H9 (cell line): ENCODE measurements at regions not wholly inside any gene's neighbourhood (a gene's known extent, or its start where the extent isn't known, plus 50 kb on each side); places are given as distances from the start of the nearest gene placed in this dataset.

Experiments used
- DNase-seq: peaks from one replicate; pipeline ENCODE4 v3.0.0-alpha.2; 2017
- H2AFZ ChIP-seq: one replicate; pipeline ENCODE4 v1.6.1; 2013; ENCODE audit warnings: mild to moderate bottlenecking, low read length, control low read depth, moderate library complexity
- H2AK5ac ChIP-seq: 2 replicates; pipeline ENCODE4 v1.6.1; 2013; ENCODE audit warnings: low read length, control low read depth, mixed read lengths; ENCODE audit not compliant: insufficient read length
- H2BK120ac ChIP-seq: one replicate; pipeline ENCODE4 v1.6.1; 2013; ENCODE audit warnings: low read depth, mild to moderate bottlenecking, low read length, control low read depth, inconsistent platforms; ENCODE audit not compliant: poor library complexity, severe bottlenecking
- H2BK12ac ChIP-seq: 2 replicates; pipeline ENCODE4 v1.6.1; 2013; ENCODE audit warnings: low read length, control low read depth, mixed read lengths, low read depth; ENCODE audit not compliant: insufficient read length
- H2BK15ac ChIP-seq: 2 replicates; pipeline ENCODE4 v1.6.1; 2013; ENCODE audit warnings: low read depth, low read length, control low read depth
- H2BK20ac ChIP-seq: one replicate; pipeline ENCODE4 v1.6.1; 2013; ENCODE audit warnings: low read depth, mild to moderate bottlenecking, low read length, control low read depth, inconsistent platforms; ENCODE audit not compliant: poor library complexity, severe bottlenecking
- H2BK5ac ChIP-seq: 2 replicates; pipeline ENCODE4 v1.6.1; 2013; ENCODE audit warnings: low read length, control low read depth, mixed read lengths; ENCODE audit not compliant: insufficient read length
- H3K14ac ChIP-seq: 2 replicates; pipeline ENCODE4 v1.6.1; 2013; ENCODE audit warnings: low read length, control low read depth; ENCODE audit not compliant: insufficient read depth
- H3K18ac ChIP-seq: 2 replicates; pipeline ENCODE4 v1.6.1; 2013; ENCODE audit warnings: low read depth, mild to moderate bottlenecking, mixed read lengths, low read length, control low read depth; ENCODE audit not compliant: insufficient read length
- H3K23ac ChIP-seq: 2 replicates; pipeline ENCODE4 v1.6.1; 2013; ENCODE audit warnings: low read length, control low read depth, mixed read lengths, low read depth; ENCODE audit not compliant: insufficient read length
- H3K23me2 ChIP-seq: 2 replicates; pipeline ENCODE4 v1.6.1; 2013; ENCODE audit warnings: low read depth, mild to moderate bottlenecking, mixed read lengths, low read length, control low read depth; ENCODE audit not compliant: insufficient read length, poor library complexity, severe bottlenecking
- H3K27ac ChIP-seq: 2 replicates; pipeline ENCODE4 v1.5.1; 2013; ENCODE audit warnings: low read length, control low read depth, mixed read lengths, low read depth; ENCODE audit not compliant: insufficient read length
- H3K27me3 ChIP-seq: 2 replicates; pipeline ENCODE4 v1.6.1; 2013; ENCODE audit warnings: low read length, control low read depth, inconsistent platforms; ENCODE audit not compliant: insufficient read depth
- H3K4ac ChIP-seq: 2 replicates; pipeline ENCODE4 v1.6.1; 2013; ENCODE audit warnings: low read depth, mild to moderate bottlenecking, control low read depth, inconsistent platforms, low read length, moderate library complexity
- H3K4me1 ChIP-seq: 2 replicates; pipeline ENCODE4 v1.6.1; 2013; ENCODE audit warnings: low read length, control low read depth, inconsistent platforms; ENCODE audit not compliant: insufficient read depth
- H3K4me2 ChIP-seq: 2 replicates; pipeline ENCODE4 v1.6.1; 2013; ENCODE audit warnings: low read length, control low read depth, mixed read lengths; ENCODE audit not compliant: insufficient read length, insufficient read depth
- H3K56ac ChIP-seq: 2 replicates; pipeline ENCODE4 v1.6.1; 2013; ENCODE audit warnings: low read depth, mild to moderate bottlenecking, mixed read lengths, low read length, control low read depth; ENCODE audit not compliant: insufficient read length
- H3K79me1 ChIP-seq: 2 replicates; pipeline ENCODE4 v1.6.1; 2013; ENCODE audit warnings: low read depth, mild to moderate bottlenecking, moderate library complexity, low read length, control low read depth, inconsistent platforms; ENCODE audit not compliant: insufficient read depth, poor library complexity, severe bottlenecking
- H3K79me2 ChIP-seq: 2 replicates; pipeline ENCODE4 v1.6.1; 2013; ENCODE audit warnings: low read length, control low read depth, inconsistent platforms; ENCODE audit not compliant: insufficient read depth
- H3K9ac ChIP-seq: 2 replicates; pipeline ENCODE4 v1.6.1; 2013; ENCODE audit warnings: low read length, control low read depth, mixed read lengths; ENCODE audit not compliant: insufficient read length; ENCODE audit errors: extremely low read depth
- H3K9me3 ChIP-seq: one replicate; pipeline ENCODE4 v1.6.1; 2013; ENCODE audit warnings: low read depth, low read length, inconsistent platforms; ENCODE audit not compliant: control insufficient read depth
- H3T11ph ChIP-seq: one replicate; pipeline ENCODE4 v1.6.1; 2013; ENCODE audit warnings: mild to moderate bottlenecking, low read length, control low read depth, inconsistent platforms
- H4K20me1 ChIP-seq: one replicate; pipeline ENCODE4 v1.6.1; 2013; ENCODE audit not compliant: control insufficient read depth, insufficient read length, insufficient read depth
- H4K5ac ChIP-seq: 2 replicates; pipeline ENCODE4 v1.6.1; 2013; ENCODE audit warnings: low read depth, mild to moderate bottlenecking, mixed read lengths, low read length, control low read depth; ENCODE audit not compliant: insufficient read length
- H4K8ac ChIP-seq: replicated peaks from 2 replicates; pipeline ENCODE4 v1.6.1; 2013; ENCODE audit warnings: low read length, control low read depth, mixed read lengths, low read depth; ENCODE audit not compliant: insufficient read length
- H4K91ac ChIP-seq: 2 replicates; pipeline ENCODE4 v1.6.1; 2013; ENCODE audit warnings: low read depth, mild to moderate bottlenecking, moderate library complexity, mixed read lengths, low read length, control low read depth; ENCODE audit not compliant: insufficient read length
- H3K27ac Mint-ChIP-seq, 3 experiments: 2 replicates in 2 of 3; 3 replicates in 1 of 3; pipeline ENCODE4 v1.8.0; 2020 to 2021; ENCODE audit warnings: mixed read lengths in 3 of 3, mild to moderate bottlenecking in 1 of 3, moderate library complexity in 1 of 3
- H3K27me3 Mint-ChIP-seq: 2 replicates; pipeline ENCODE4 v1.8.0; 2021; ENCODE audit warnings: low read depth, mild to moderate bottlenecking, moderate library complexity, mixed read lengths
- H3K36me3 Mint-ChIP-seq, 3 experiments: 2 replicates in 2 of 3; 3 replicates in 1 of 3; pipeline ENCODE4 v1.8.0; 2020 to 2021; ENCODE audit warnings: low read depth in 3 of 3, mixed read lengths in 3 of 3; ENCODE audit not compliant: insufficient read depth in 1 of 3
- H3K4me1 Mint-ChIP-seq, 2 experiments: 2 replicates each; pipeline ENCODE4 v1.8.0; 2020; ENCODE audit warnings: mixed read lengths in 2 of 2
- H3K4me3 Mint-ChIP-seq, 2 experiments: 2 replicates in 1 of 2; 3 replicates in 1 of 2; pipeline ENCODE4 v1.8.0; 2020 to 2021; ENCODE audit warnings: mild to moderate bottlenecking in 2 of 2, mixed read lengths in 2 of 2, moderate library complexity in 1 of 2
- H3K9me3 Mint-ChIP-seq, 2 experiments: 2 replicates in 1 of 2; 3 replicates in 1 of 2; pipeline ENCODE4 v1.8.0; 2020; ENCODE audit warnings: mild to moderate bottlenecking in 2 of 2, mixed read lengths in 2 of 2, moderate library complexity in 1 of 2
- WGBS: extraction: QIAGEN DNeasy Blood & Tissue Kit; methylation state at CpG from one replicate; pipeline ENCODE4 v1.1.7; 2013; ENCODE audit warnings: missing lambda C conversion rate, low lambda C conversion rate, mixed read lengths; ENCODE audit not compliant: insufficient read length; ENCODE audit errors: extremely low coverage; 5-methylcytosine and 5-hydroxymethylcytosine counted together
- TF ChIP-seq, protein P1 (sequence below): fragments of 200-600 bp; sonication (generic); conservative IDR thresholded peaks from 3 replicates; pipeline ENCODE4 v1.8.0; 2021; ENCODE audit warnings: antibody characterized with exemption, mild to moderate bottlenecking

DNA sequence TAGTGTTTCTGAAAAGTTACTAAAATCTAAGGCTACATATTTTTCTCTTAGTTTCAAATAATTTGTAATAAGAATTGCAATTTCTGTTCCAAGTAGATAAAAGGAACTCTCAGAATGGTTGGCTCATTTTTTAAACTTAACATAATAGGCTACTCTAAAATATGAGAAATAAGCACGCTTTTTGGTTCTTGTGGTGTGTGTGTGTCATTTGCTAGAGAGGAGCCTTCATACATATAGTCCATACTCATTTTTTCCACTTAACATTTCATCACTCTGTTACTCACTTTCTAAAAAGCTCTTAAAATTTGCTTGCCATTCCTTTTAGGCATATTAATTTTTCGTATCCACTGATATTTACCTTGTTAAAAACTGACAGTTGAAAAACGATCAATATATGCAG is 74.0 kb upstream of the VWDE start:
- Histone ChIP-seq H3K18ac (no peak overlapping the region), H3K23me2 (no peaks in the 10 kb centered on the region), H2BK12ac (no peak overlapping the region), H4K5ac (no peak overlapping the region), H3T11ph (no peak overlapping the region), H3K27ac (no peak overlapping the region), H2AFZ (no peak overlapping the region), H2BK120ac (no peak overlapping the region), H3K79me2 (no peaks in the 10 kb centered on the region), H3K9ac (no peak overlapping the region), H3K27me3 (no peaks in the 10 kb centered on the region), H3K14ac (no peak overlapping the region), H2BK5ac (no peak overlapping the region), H4K91ac (no peak overlapping the region), H3K9me3 (no peaks in the 10 kb centered on the region), H4K8ac (no peak overlapping the region), H4K20me1 (no peaks in the 10 kb centered on the region), H3K23ac (no peak overlapping the region), H3K4ac (no peak overlapping the region), H3K56ac (no peak overlapping the region), H2AK5ac (no peak overlapping the region), H3K79me1 (no peaks in the 10 kb centered on the region), H2BK15ac (no peak overlapping the region), H3K4me2 (no peak overlapping the region), H3K4me1 (no peaks in the 10 kb centered on the region), H2BK20ac (no peak overlapping the region)
- H3K36me3 Mint-ChIP-seq: no peaks in the 10 kb centered on the region
- no peak overlapping the region for H3K4me3 Mint-ChIP-seq
- no peak overlapping the region for H3K27ac Mint-ChIP-seq
- TF ChIP-seq, protein P1, sequence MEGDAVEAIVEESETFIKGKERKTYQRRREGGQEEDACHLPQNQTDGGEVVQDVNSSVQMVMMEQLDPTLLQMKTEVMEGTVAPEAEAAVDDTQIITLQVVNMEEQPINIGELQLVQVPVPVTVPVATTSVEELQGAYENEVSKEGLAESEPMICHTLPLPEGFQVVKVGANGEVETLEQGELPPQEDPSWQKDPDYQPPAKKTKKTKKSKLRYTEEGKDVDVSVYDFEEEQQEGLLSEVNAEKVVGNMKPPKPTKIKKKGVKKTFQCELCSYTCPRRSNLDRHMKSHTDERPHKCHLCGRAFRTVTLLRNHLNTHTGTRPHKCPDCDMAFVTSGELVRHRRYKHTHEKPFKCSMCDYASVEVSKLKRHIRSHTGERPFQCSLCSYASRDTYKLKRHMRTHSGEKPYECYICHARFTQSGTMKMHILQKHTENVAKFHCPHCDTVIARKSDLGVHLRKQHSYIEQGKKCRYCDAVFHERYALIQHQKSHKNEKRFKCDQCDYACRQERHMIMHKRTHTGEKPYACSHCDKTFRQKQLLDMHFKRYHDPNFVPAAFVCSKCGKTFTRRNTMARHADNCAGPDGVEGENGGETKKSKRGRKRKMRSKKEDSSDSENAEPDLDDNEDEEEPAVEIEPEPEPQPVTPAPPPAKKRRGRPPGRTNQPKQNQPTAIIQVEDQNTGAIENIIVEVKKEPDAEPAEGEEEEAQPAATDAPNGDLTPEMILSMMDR: no peak
- H3K27me3 Mint-ChIP-seq: no peaks in the 10 kb centered on the region
- no peaks in the 10 kb centered on the region for H3K9me3 Mint-ChIP-seq
- no peak for DNase-seq
- peaks cover 8 to 10% of the 10 kb centered on the region in 2 experiments for H3K4me1 Mint-ChIP-seq
- WGBS: no CpG with 5 or more reads among the region's 3 CpGs
